ENCODE measurements at regions not wholly inside any gene's neighbourhood (a gene's known extent, or its start where the extent isn't known, plus 50 kb on each side); places are given as distances from the start of the nearest gene placed in this dataset.

DNA sequence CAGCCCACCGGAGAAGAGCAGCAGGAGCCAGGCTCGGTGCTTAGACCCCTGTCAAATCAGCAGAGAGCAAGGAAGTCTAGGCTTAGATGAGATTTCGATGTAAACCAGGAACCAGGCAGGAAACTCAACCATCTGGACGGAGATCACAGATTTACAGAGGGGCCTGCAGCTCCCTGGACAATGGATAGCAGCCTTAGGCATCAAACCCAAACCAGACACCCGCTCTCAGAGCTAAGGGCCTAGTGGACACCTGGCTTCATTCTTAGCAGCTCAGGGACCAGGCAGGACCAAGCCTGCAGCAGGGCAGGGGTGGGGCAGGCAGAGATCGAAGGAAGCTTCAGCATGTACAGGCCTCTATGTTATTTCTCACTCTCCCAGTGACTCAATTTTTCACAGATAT is 127.8 kb upstream of the FMN2 start:
- TF ChIP-seq POLR2A (IDR thresholded peaks at IDR 0.05) (no peak), POLR2AphosphoS5 (IDR thresholded peaks at IDR 0.05) (no peak)
- TF ChIP-seq, protein P1, sequence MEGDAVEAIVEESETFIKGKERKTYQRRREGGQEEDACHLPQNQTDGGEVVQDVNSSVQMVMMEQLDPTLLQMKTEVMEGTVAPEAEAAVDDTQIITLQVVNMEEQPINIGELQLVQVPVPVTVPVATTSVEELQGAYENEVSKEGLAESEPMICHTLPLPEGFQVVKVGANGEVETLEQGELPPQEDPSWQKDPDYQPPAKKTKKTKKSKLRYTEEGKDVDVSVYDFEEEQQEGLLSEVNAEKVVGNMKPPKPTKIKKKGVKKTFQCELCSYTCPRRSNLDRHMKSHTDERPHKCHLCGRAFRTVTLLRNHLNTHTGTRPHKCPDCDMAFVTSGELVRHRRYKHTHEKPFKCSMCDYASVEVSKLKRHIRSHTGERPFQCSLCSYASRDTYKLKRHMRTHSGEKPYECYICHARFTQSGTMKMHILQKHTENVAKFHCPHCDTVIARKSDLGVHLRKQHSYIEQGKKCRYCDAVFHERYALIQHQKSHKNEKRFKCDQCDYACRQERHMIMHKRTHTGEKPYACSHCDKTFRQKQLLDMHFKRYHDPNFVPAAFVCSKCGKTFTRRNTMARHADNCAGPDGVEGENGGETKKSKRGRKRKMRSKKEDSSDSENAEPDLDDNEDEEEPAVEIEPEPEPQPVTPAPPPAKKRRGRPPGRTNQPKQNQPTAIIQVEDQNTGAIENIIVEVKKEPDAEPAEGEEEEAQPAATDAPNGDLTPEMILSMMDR (IDR thresholded peaks at IDR 0.05) = no peak
